Peyer's patch (tissue), 4 donors: ENCODE measurements at regions not wholly inside any gene's neighbourhood (a gene's known extent, or its start where the extent isn't known, plus 50 kb on each side); places are given as distances from the start of the nearest gene placed in this dataset.

ENCODE experiments used
- DNase-seq, 3 donors: peaks; one replicate each; pipeline ENCODE4 v3.0.0-alpha.2; 2017 to 2019
- H3K27ac ChIP-seq, 4 donors: fragments of 200-600 bp; sonication (generic); one replicate each; pipeline ENCODE4 v1.5.1; 2016 to 2019
- H3K27me3 ChIP-seq, 2 donors: fragments of 200-600 bp; sonication (generic); one replicate each; pipeline ENCODE4 v1.5.1; 2019
- H3K36me3 ChIP-seq, 3 donors: fragments of 200-600 bp; sonication (generic); one replicate each; pipeline ENCODE4 v1.5.1; 2016 to 2019
- H3K4me1 ChIP-seq, 4 donors: fragments of 200-600 bp; sonication (generic); one replicate each; pipeline ENCODE4 v1.5.1; 2016 to 2019
- H3K4me3 ChIP-seq, 4 donors: fragments of 200-600 bp; sonication (generic); 1 replicate in 3 of 4; 2 replicates in 1 of 4; pipeline ENCODE4 v1.5.1; 2016 to 2019; ENCODE audit warnings: mild to moderate bottlenecking in 1 of 4
- H3K9me3 ChIP-seq, 4 donors: fragments of 200-600 bp; sonication (generic); one replicate each; pipeline ENCODE4 v1.5.1; 2016 to 2019; ENCODE audit warnings: mild to moderate bottlenecking in 1 of 4
- POLR2A ChIP-seq, 2 donors: fragments of 450-650 bp; IDR thresholded peaks; one replicate each; pipeline ENCODE4 v1.5.1; 2017; ENCODE audit warnings: antibody characterized with exemption in 2 of 2, mild to moderate bottlenecking in 2 of 2, moderate library complexity in 2 of 2
- TF ChIP-seq, protein P1 (sequence below), 6 experiments: fragments of 450-650 bp in 4 of 6; fragments of 200-600 bp in 2 of 6; sonication (generic) in 1 of 6; IDR thresholded peaks; one replicate each; pipeline ENCODE4 v1.5.1; 2017 to 2019; ENCODE audit warnings: antibody characterized with exemption in 6 of 6, mild to moderate bottlenecking in 3 of 6, moderate library complexity in 1 of 6

- no peaks in the 10 kb centered on the region for H3K36me3 ChIP-seq
- H3K27ac ChIP-seq: no peak overlapping the region
- H3K4me3 ChIP-seq: no peak overlapping the region
- H3K9me3 ChIP-seq: no peaks in the 10 kb centered on the region
- no peak for DNase-seq
- TF ChIP-seq, protein P1, sequence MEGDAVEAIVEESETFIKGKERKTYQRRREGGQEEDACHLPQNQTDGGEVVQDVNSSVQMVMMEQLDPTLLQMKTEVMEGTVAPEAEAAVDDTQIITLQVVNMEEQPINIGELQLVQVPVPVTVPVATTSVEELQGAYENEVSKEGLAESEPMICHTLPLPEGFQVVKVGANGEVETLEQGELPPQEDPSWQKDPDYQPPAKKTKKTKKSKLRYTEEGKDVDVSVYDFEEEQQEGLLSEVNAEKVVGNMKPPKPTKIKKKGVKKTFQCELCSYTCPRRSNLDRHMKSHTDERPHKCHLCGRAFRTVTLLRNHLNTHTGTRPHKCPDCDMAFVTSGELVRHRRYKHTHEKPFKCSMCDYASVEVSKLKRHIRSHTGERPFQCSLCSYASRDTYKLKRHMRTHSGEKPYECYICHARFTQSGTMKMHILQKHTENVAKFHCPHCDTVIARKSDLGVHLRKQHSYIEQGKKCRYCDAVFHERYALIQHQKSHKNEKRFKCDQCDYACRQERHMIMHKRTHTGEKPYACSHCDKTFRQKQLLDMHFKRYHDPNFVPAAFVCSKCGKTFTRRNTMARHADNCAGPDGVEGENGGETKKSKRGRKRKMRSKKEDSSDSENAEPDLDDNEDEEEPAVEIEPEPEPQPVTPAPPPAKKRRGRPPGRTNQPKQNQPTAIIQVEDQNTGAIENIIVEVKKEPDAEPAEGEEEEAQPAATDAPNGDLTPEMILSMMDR (IDR thresholded peaks at IDR 0.05): no peak
- no peak for TF ChIP-seq POLR2A (IDR thresholded peaks at IDR 0.05)
- H3K27me3 ChIP-seq: no peaks in the 10 kb centered on the region
- H3K4me1 ChIP-seq: no peaks in the 10 kb centered on the region
Observed at GRCh38 chr5:165616490-165617405, 2111.3 kb downstream of the MAT2B start.

- Histone ChIP-seq H3K27ac (no peak overlapping the region), H3K4me1 (no peaks in the 10 kb centered on the region), H3K9me3 (no peaks in the 10 kb centered on the region), H3K4me3 (no peak overlapping the region), H3K36me3 (no peaks in the 10 kb centered on the region), H3K27me3 (no peaks in the 10 kb centered on the region)
- no peak for DNase-seq
- TF ChIP-seq, protein P1 (IDR thresholded peaks at IDR 0.05): no peak
- no peak for TF ChIP-seq POLR2A (IDR thresholded peaks at IDR 0.05)
Observed at GRCh38 chr5:165617491-165617890, 2112.1 kb downstream of the MAT2B start.

DNA sequence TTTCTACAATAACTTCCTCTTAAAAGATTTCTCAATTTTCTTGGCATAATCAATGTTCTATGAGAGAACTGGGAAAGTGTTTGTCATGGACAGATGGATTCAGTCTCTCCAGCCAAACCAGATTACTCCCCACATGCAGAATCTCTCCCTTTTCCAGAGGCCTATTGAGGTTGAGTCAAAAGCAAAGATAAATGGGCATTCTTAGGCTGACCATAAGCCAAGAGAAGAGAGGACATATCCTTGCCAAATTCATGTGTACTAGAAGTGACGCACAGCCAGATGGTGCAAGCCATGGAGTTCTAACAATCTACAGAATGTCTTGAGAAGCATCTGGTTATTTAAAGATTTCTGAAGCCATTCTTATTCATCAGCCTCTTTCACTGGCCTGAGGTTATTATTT lies 2115.0 kb downstream of the MAT2B start:
- H3K27ac ChIP-seq: no peak overlapping the region

DNA sequence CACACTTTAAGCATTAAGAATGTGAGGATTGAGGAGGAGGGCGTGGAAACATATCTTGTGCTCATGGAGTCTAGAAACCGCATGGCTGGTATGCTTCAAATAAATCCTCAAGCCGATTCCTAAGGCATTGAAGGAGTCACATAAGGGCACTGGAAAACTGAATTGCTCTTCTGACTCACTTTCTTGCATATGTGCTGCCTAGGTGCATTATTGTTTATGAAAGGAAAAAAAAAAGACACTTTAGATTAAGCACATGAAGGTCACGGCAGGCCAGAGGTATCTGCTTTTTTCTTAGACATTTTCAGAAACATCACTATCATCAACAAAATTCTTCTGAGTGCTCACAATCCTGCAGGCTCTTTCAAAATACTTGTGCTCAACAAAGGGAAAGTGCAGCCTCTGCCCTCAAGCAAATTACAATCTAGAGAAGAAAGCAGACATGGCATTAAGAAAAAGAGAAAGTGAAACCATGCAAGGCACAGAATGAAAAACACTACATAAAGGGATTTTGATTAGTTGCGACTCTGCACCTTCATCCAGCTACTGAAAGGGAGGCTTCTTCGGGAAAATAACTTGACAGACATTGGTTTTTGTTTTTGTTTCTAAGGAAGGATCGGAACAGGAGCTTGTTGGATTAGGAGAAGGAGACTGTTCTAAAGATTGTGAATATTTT lies 2117.6 kb downstream of the MAT2B start:
- Histone ChIP-seq H3K4me1 (no peaks in the 10 kb centered on the region), H3K4me3 (no peak overlapping the region), H3K36me3 (no peaks in the 10 kb centered on the region), H3K27ac (no peak overlapping the region), H3K9me3 (no peaks in the 10 kb centered on the region), H3K27me3 (no peaks in the 10 kb centered on the region)
- no peak for TF ChIP-seq POLR2A (IDR thresholded peaks at IDR 0.05)
- TF ChIP-seq, protein P1 (IDR thresholded peaks at IDR 0.05): no peak
- no peak for DNase-seq

More for the DNA sequence above, 2115.0 kb downstream of the MAT2B start:
- H3K9me3 ChIP-seq: no peaks in the 10 kb centered on the region
- no peak overlapping the region for H3K4me3 ChIP-seq
- H3K4me1 ChIP-seq: no peaks in the 10 kb centered on the region
- TF ChIP-seq, protein P1 (IDR thresholded peaks at IDR 0.05): no peak
- TF ChIP-seq POLR2A (IDR thresholded peaks at IDR 0.05): no peak
- no peaks in the 10 kb centered on the region for H3K36me3 ChIP-seq
- no peaks in the 10 kb centered on the region for H3K27me3 ChIP-seq
- peak in 1 of 3 donors; percentile 62 for DNase-seq

- DNase-seq: no peak
- Histone ChIP-seq H3K4me3 (no peak overlapping the region), H3K27me3 (no peaks in the 10 kb centered on the region), H3K9me3 (no peaks in the 10 kb centered on the region), H3K4me1 (no peaks in the 10 kb centered on the region), H3K27ac (no peak overlapping the region), H3K36me3 (no peaks in the 10 kb centered on the region)
- TF ChIP-seq, protein P1 (IDR thresholded peaks at IDR 0.05): no peak
- no peak for TF ChIP-seq POLR2A (IDR thresholded peaks at IDR 0.05)
Observed at GRCh38 chr5:165624166-165624946, 2118.9 kb downstream of the MAT2B start.
